ENCODE measurements at regions not wholly inside any gene's neighbourhood (a gene's known extent, or its start where the extent isn't known, plus 50 kb on each side); places are given as distances from the start of the nearest gene placed in this dataset.

- no peak for TF ChIP-seq CTCF (IDR thresholded peaks at IDR 0.05)
- no peak for TF ChIP-seq POLR2A (IDR thresholded peaks at IDR 0.05)
Observed at GRCh38 chr18:26642440-26643348, 94.3 kb upstream of the KCTD1 start.

All from heart left ventricle (tissue), 13 donors.